ENCODE measurements at regions not wholly inside any gene's neighbourhood (a gene's known extent, or its start where the extent isn't known, plus 50 kb on each side); places are given as distances from the start of the nearest gene placed in this dataset.

DNA sequence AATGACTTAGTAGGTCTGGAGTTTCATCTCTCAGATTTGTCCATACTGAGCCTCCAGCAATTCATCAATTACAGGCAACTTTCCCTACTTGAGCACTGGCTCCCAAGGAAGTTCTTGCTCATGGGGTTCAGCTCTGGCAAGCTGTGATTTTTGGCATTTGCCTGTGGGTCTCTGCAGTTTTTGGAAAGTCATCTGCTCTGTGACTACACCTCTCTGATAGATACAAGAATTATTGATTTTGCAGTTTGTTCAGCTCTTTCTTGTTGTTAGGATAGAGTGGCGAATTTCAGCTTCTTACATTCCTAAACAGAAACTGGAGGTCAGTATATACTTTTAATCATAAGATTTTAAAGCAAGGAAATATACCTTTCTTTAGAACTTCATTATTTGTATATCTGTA lies 209.7 kb upstream of the NPY2R start:
- TF ChIP-seq CTCF (IDR thresholded peaks at IDR 0.05; ENCODE audit: unreplicated experiment), result no peak
- BruUV-seq (replicated peaks), result no TSS peak

DNA sequence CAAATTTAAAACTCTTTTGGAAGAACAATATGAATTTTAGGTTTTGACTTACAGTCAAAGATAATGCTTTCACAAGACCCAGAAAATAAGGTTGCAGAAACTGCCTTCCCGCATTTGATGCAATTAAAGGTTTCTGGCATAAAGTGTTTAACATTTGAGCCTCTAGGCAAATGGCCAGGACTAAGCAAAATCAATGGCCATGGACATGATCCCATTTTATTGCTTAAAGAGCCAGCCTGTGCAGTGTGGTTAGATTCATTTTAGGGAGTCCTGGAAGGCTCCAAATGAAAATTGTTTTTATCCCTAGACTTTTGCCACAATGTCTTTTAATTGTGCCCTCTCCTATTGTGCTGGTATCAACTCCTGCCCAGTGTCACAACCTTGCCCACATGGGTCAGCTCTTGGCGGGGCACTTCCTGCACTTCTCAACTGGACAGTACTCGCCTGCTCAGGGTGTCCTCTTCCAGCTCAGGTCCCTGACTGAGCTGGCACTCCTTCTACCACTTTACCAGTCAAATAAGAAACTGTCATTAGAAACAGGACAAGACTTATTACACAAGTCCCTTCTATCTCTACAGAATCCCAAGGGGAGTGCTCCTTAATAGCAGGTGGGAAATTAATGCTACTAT lies 208.4 kb upstream of the NPY2R start:
- Mint-ChIP-seq H3K4me1 (ENCODE audit: low read depth, unreplicated experiment) (no peaks in the 10 kb centered on the region), H3K27me3 (ENCODE audit: unreplicated experiment) (no peaks in the 10 kb centered on the region), H3K9me3 (ENCODE audit: low read depth, unreplicated experiment) (no peaks in the 10 kb centered on the region), H3K4me3 (ENCODE audit: low read depth, unreplicated experiment) (no peak overlapping the region), H3K36me3 (ENCODE audit: insufficient read depth, unreplicated experiment) (no peaks in the 10 kb centered on the region), H3K27ac (ENCODE audit: unreplicated experiment) (no peak overlapping the region)
- TF ChIP-seq CTCF (IDR thresholded peaks at IDR 0.05; ENCODE audit: unreplicated experiment), result no peak
- CTCF ChIA-PET, result no interaction called here
- no TSS peak for BruUV-seq (replicated peaks)
- DNase-seq, result no peak
- intact Hi-C loops (cut with micrococcal nuclease; ENCODE audit: unreplicated experiment), result no loop called here

More for the DNA sequence above, 209.7 kb upstream of the NPY2R start:
- Mint-ChIP-seq H3K27me3 (ENCODE audit: unreplicated experiment) (no peaks in the 10 kb centered on the region), H3K4me3 (ENCODE audit: low read depth, unreplicated experiment) (no peak overlapping the region), H3K9me3 (ENCODE audit: low read depth, unreplicated experiment) (no peaks in the 10 kb centered on the region), H3K4me1 (ENCODE audit: low read depth, unreplicated experiment) (no peaks in the 10 kb centered on the region), H3K36me3 (ENCODE audit: insufficient read depth, unreplicated experiment) (no peaks in the 10 kb centered on the region), H3K27ac (ENCODE audit: unreplicated experiment) (no peak overlapping the region)
- CTCF ChIA-PET, result no interaction called here
- intact Hi-C loops (cut with micrococcal nuclease; ENCODE audit: unreplicated experiment), result no loop called here
- no peak for DNase-seq

DNA sequence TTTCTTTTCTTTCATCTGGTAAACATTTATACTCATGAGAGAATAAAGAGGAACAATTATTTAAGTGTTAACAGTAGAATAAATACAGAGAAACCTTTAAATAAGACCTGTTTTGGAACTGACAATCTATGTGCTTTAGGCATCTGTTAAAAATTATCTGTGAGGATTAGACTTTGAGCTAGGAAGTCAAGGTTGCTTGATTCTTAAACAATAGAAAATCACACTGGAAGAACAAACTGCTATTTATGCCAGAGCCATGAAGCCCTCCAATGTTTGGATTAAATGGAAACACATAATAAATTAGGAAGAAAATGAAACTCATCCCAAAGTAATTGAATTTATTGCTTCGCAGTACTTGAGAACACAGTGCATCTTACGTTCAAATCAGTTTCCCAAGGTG lies 207.2 kb upstream of the NPY2R start:
- CTCF ChIA-PET, result no interaction called here
- Mint-ChIP-seq H3K9me3 (ENCODE audit: low read depth, unreplicated experiment) (no peaks in the 10 kb centered on the region), H3K4me3 (ENCODE audit: low read depth, unreplicated experiment) (no peak overlapping the region), H3K27ac (ENCODE audit: unreplicated experiment) (no peak overlapping the region), H3K4me1 (ENCODE audit: low read depth, unreplicated experiment) (no peaks in the 10 kb centered on the region), H3K27me3 (ENCODE audit: unreplicated experiment) (no peaks in the 10 kb centered on the region), H3K36me3 (ENCODE audit: insufficient read depth, unreplicated experiment) (no peaks in the 10 kb centered on the region)
- no TSS peak for BruUV-seq (replicated peaks)
- no peak for TF ChIP-seq CTCF (IDR thresholded peaks at IDR 0.05; ENCODE audit: unreplicated experiment)
- DNase-seq, result no peak
- intact Hi-C loops (cut with micrococcal nuclease; ENCODE audit: unreplicated experiment), result no loop called here

GRCh38 chr4:155005395-155006090 lies 202.9 kb upstream of the NPY2R start:
- Mint-ChIP-seq H3K27ac (ENCODE audit: unreplicated experiment) (no peak overlapping the region), H3K4me1 (ENCODE audit: low read depth, unreplicated experiment) (no peaks in the 10 kb centered on the region), H3K27me3 (ENCODE audit: unreplicated experiment) (no peaks in the 10 kb centered on the region), H3K4me3 (ENCODE audit: low read depth, unreplicated experiment) (no peak overlapping the region), H3K9me3 (ENCODE audit: low read depth, unreplicated experiment) (no peaks in the 10 kb centered on the region), H3K36me3 (ENCODE audit: insufficient read depth, unreplicated experiment) (no peaks in the 10 kb centered on the region)
- BruUV-seq (replicated peaks), result no TSS peak
- DNase-seq, result no peak
- TF ChIP-seq CTCF (IDR thresholded peaks at IDR 0.05; ENCODE audit: unreplicated experiment), result no peak
- CTCF ChIA-PET, result no interaction called here
- intact Hi-C loops (cut with micrococcal nuclease; ENCODE audit: unreplicated experiment), result no loop called here
